Esophagus muscularis mucosa (tissue), 4 donors: ENCODE measurements at regions not wholly inside any gene's neighbourhood (a gene's known extent, or its start where the extent isn't known, plus 50 kb on each side); places are given as distances from the start of the nearest gene placed in this dataset.
"Not testable (repeated sequence)": the region's sequence is repeated elsewhere in the genome, so short reads cannot be mapped to it uniquely, and the experiment has no call there.

Experiments used
- DNase-seq: peaks from one replicate; pipeline ENCODE4 v3.0.0-alpha.2; 2017; ENCODE audit errors: extremely low spot score
- H3K27ac ChIP-seq, 4 donors: fragments of 200-600 bp; sonication (generic); replicated peaks in 1 of 4; 1 replicate in 3 of 4; 2 replicates in 1 of 4; pipeline ENCODE4 v1.5.1; 2016 to 2019; ENCODE audit warnings: mild to moderate bottlenecking in 1 of 4
- H3K27me3 ChIP-seq, 4 donors: fragments of 200-600 bp; sonication (generic); one replicate each; pipeline versions ENCODE4 v1.5.1 to v1.6.0; 2016 to 2019
- H3K36me3 ChIP-seq, 4 donors: fragments of 200-600 bp; sonication (generic); one replicate each; pipeline ENCODE4 v1.5.1; 2016 to 2019
- H3K4me1 ChIP-seq, 4 donors: fragments of 200-600 bp; sonication (generic); one replicate each; pipeline ENCODE4 v1.5.1; 2016 to 2019
- H3K4me3 ChIP-seq, 4 donors: fragments of 200-600 bp; sonication (generic); 1 replicate in 2 of 4; 2 replicates in 2 of 4; pipeline ENCODE4 v1.5.1; 2016 to 2019; ENCODE audit warnings: mild to moderate bottlenecking in 4 of 4, moderate library complexity in 1 of 4
- H3K9me3 ChIP-seq, 4 donors: fragments of 200-600 bp; sonication (generic); 1 replicate in 3 of 4; 2 replicates in 1 of 4; pipeline ENCODE4 v1.5.1; 2016 to 2019
- CTCF ChIP-seq, 3 experiments: fragments of 200-600 bp in 2 of 3; fragments of 450-650 bp in 1 of 3; sonication (generic) in 2 of 3; IDR thresholded peaks; one replicate each; pipeline ENCODE4 v1.5.1; 2017 to 2019; ENCODE audit warnings: antibody characterized with exemption in 3 of 3, mild to moderate bottlenecking in 2 of 3, moderate library complexity in 1 of 3
- EP300 ChIP-seq: sonication (generic); formaldehyde crosslinking; IDR thresholded peaks from one replicate; pipeline ENCODE4 v1.6.1; 2017; ENCODE audit warnings: antibody characterized with exemption
- POLR2A ChIP-seq: fragments of 450-650 bp; IDR thresholded peaks from one replicate; pipeline ENCODE4 v1.6.1; 2017; ENCODE audit warnings: antibody characterized with exemption, moderate library complexity, mild to moderate bottlenecking, low read depth
- POLR2AphosphoS5 ChIP-seq, 2 donors: sonication (generic); formaldehyde crosslinking; IDR thresholded peaks; one replicate each; pipeline ENCODE4 v1.6.1; 2017; ENCODE audit warnings: antibody characterized with exemption in 2 of 2
- WGBS: methylation state at CpG from one replicate; pipeline ENCODE4 v1.1.5; 2018; 5-methylcytosine and 5-hydroxymethylcytosine counted together
- intact Hi-C: fragments of 100-400 bp; cut with DNase I; formaldehyde crosslinking; loops from one replicate; pipeline ENCODE4 v1.15.1; 2023

DNA sequence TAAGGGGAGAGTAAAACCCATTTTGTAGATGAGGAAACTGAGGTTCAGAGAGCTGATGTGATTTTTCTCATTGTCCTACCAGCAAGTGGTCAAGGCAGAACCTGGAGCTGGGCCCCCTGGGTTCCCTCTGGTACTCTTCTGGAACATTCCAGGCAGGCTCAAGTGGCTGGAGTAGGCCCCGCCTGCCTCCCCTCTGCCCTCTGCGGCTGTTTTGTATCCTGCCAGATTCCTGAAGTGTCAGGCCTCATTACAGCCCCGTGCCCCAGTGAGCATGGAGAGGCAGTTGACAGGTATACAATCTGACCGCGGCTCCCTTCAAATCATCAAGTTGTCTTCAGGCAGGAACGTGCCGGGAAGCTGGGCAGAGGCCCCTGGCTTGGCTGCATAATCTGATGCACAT, 94.6 kb upstream of the CD82 start:
- H3K36me3 ChIP-seq, result no peaks in the 10 kb centered on the region
- no peak overlapping the region for H3K4me3 ChIP-seq
- no peak overlapping the region for H3K27ac ChIP-seq
- DNase-seq, result no peak
- peaks cover 0 to 10% (median 5%) of the 10 kb centered on the region in 4 donors for H3K4me1 ChIP-seq
- peaks cover 0 to 26% (median 0%) of the 10 kb centered on the region in 4 donors for H3K27me3 ChIP-seq
- intact Hi-C loops, result no loop called here
- H3K9me3 ChIP-seq, result no peaks in the 10 kb centered on the region
- WGBS, result 49% methylated on average over 7 of the region's 7 CpGs
- no peak for TF ChIP-seq CTCF (IDR thresholded peaks at IDR 0.05)
- TF ChIP-seq EP300, result no peak
- no peak for TF ChIP-seq POLR2AphosphoS5 (IDR thresholded peaks at IDR 0.05)
- TF ChIP-seq POLR2A, result no peak

- intact Hi-C loops, result no loop called here
- H3K4me3 ChIP-seq, result no peak overlapping the region
- H3K9me3 ChIP-seq, result no peaks in the 10 kb centered on the region
- 80% methylated on average over 1 of the region's 3 CpGs for WGBS
- no peaks in the 10 kb centered on the region for H3K36me3 ChIP-seq
- no peak overlapping the region for H3K27ac ChIP-seq
- no peak for TF ChIP-seq POLR2AphosphoS5 (IDR thresholded peaks at IDR 0.05)
- no peak for TF ChIP-seq CTCF (IDR thresholded peaks at IDR 0.05)
- TF ChIP-seq EP300, result no peak
- TF ChIP-seq POLR2A, result no peak
- peaks cover 0 to 26% (median 0%) of the 10 kb centered on the region in 4 donors for H3K27me3 ChIP-seq
- peaks cover 0 to 7% (median 3%) of the 10 kb centered on the region in 4 donors for H3K4me1 ChIP-seq
- no peak for DNase-seq
Observed at GRCh38 chr11:44471603-44472002, 93.9 kb upstream of the CD82 start.

DNA sequence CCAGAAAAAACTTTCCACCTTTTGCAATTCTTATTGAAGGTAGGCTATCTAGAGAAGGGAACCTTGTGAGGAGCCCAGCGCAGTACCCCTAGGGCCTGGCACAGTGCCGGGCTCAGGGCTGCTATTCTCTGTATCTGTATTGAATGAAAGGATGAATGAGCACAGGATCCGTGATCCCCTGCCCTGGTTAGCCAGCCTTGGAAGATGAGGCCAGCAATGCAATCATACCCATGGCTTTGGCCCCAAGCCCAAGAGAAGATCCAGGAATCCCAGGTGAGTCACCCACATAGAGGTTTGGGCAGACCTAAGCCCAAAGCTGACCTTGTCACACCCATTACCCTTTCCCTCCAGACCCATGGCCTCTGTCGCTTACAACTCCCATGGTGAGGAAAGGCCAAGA, 92.5 kb upstream of the CD82 start:
- TF ChIP-seq POLR2AphosphoS5 (IDR thresholded peaks at IDR 0.05) (no peak), CTCF (IDR thresholded peaks at IDR 0.05) (no peak), EP300 (no peak), POLR2A (no peak)

GRCh38 chr11:44474702-44475101, 90.8 kb upstream of the CD82 start:
- no peak overlapping the region for H3K4me3 ChIP-seq
- no peak for DNase-seq
- no peak for TF ChIP-seq EP300
- no peak for TF ChIP-seq POLR2A
- TF ChIP-seq CTCF (IDR thresholded peaks at IDR 0.05), result no peak
- no peak for TF ChIP-seq POLR2AphosphoS5 (IDR thresholded peaks at IDR 0.05)
- H3K27ac ChIP-seq, result no peak overlapping the region
- intact Hi-C loops, result no loop called here
- H3K27me3 ChIP-seq, result peaks cover 0 to 7% (median 0%) of the 10 kb centered on the region in 4 donors
- H3K9me3 ChIP-seq, result no peaks in the 10 kb centered on the region
- H3K4me1 ChIP-seq, result no peaks in the 10 kb centered on the region
- 94% methylated on average over 5 of the region's 5 CpGs for WGBS
- H3K36me3 ChIP-seq, result no peaks in the 10 kb centered on the region

More for the DNA sequence above, 92.5 kb upstream of the CD82 start:
- peaks cover 0 to 13% (median 0%) of the 10 kb centered on the region in 4 donors for H3K27me3 ChIP-seq
- 85% methylated on average over 2 of the region's 4 CpGs for WGBS
- intact Hi-C loops, result no loop called here
- H3K27ac ChIP-seq, result no peak overlapping the region
- no peak overlapping the region for H3K4me3 ChIP-seq
- H3K9me3 ChIP-seq, result no peaks in the 10 kb centered on the region
- no peaks in the 10 kb centered on the region for H3K36me3 ChIP-seq
- no peak for DNase-seq
- no peaks in the 10 kb centered on the region for H3K4me1 ChIP-seq

- H3K4me3 ChIP-seq, result no peak overlapping the region
- intact Hi-C loops, result no loop called here
- no peaks in the 10 kb centered on the region for H3K36me3 ChIP-seq
- TF ChIP-seq POLR2A, result no peak
- no peak for TF ChIP-seq EP300
- TF ChIP-seq POLR2AphosphoS5 (IDR thresholded peaks at IDR 0.05), result no peak
- no peak for TF ChIP-seq CTCF (IDR thresholded peaks at IDR 0.05)
- 55% methylated on average over 9 of the region's 10 CpGs for WGBS
- DNase-seq, result no peak
- H3K27me3 ChIP-seq, result peaks cover 0 to 7% (median 0%) of the 10 kb centered on the region in 4 donors
- no peak overlapping the region for H3K27ac ChIP-seq
- H3K9me3 ChIP-seq, result no peaks in the 10 kb centered on the region
- no peaks in the 10 kb centered on the region for H3K4me1 ChIP-seq
Observed at GRCh38 chr11:44475114-44475686, 90.3 kb upstream of the CD82 start.

- H3K36me3 ChIP-seq, DNase-seq, H3K4me1 ChIP-seq, H3K4me3 ChIP-seq, H3K27me3 ChIP-seq, H3K9me3 ChIP-seq, H3K27ac ChIP-seq, intact Hi-C loops: not testable (repeated sequence)
- 82% methylated on average over 4 of the region's 4 CpGs for WGBS
Observed at GRCh38 chr11:44482338-44482737, 83.1 kb upstream of the CD82 start.
